CD4-positive, alpha-beta T cell treated with Interleukin-12 subunit alpha and Interleukin-12 subunit beta, for 1 hour (primary cell): ENCODE measurements at regions not wholly inside any gene's neighbourhood (a gene's known extent, or its start where the extent isn't known, plus 50 kb on each side); places are given as distances from the start of the nearest gene placed in this dataset.

Experiments used
- DNase-seq: peaks from one replicate; pipeline ENCODE4 v3.0.0-alpha.2; 2020

DNA sequence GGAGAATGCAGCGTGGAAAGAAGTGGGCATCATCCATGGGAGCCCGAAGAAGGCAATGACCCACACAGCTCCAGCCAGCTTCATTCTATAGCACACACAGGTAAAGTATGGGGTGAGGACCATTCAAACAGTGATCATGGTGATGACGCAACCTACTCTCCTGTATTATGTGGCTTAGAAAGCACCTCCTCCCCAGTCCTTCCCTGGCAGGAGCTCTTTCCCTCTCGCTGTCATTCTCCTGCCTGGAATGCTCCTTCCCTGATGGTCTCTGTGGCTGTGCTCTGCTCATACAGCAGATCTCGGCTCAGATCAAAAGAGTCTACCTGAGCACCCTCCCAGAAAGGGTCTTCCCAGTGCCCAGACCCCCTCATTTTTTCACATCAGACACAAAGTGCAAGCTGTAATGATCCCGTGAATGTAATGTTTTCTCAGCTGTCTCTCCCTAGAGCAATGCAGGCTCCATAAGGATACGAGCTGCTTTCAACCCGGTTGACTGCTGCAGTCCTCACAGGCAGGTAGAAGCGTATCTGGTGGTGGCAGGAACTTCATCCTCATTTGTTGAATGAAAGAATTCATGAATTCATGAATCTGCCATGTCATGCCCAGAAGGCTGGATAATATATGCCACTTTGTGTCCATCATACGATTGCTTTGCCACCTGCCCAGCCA is 248.8 kb downstream of the HS3ST3A1 start:
- DNase-seq, result no peak

DNA sequence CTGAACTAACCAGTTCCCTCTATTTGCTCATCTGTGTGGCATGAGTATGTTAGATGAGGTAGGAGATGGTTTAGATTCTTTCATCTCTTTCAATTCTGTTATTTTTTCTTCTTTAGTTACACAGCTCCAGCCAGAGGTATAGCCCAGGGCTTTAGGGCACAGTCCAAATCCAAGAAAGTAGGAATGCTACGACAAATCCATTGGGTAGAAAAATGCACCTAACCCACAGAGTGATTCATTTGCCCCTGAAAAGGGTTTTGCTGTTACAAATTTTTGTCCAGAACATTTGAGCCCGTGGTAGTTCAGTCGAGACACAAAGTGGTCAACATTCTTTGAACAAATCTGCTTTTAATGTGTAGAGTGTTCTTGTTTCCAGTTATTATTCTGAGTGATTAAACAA is 250.7 kb downstream of the HS3ST3A1 start:
- no peak for DNase-seq

DNA sequence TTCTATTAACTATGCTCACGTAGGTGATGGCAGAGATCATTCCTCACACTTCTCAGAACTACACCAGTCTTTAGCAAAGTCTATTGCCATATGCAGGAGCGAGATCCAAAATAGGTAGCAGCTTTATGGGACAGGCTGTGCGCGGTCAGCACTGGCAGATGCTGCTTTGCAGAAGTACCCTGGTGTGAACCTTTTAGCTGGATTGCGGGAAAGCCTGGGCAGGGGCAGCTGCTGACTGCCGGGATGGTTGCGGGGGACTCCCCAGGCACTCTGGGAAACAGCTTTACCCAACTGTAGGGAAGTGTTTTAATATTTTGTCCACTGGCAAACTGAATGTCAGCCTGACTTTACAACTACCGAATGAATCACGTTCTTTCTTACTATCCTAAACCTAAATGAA is 251.3 kb downstream of the HS3ST3A1 start:
- no peak for DNase-seq

DNA sequence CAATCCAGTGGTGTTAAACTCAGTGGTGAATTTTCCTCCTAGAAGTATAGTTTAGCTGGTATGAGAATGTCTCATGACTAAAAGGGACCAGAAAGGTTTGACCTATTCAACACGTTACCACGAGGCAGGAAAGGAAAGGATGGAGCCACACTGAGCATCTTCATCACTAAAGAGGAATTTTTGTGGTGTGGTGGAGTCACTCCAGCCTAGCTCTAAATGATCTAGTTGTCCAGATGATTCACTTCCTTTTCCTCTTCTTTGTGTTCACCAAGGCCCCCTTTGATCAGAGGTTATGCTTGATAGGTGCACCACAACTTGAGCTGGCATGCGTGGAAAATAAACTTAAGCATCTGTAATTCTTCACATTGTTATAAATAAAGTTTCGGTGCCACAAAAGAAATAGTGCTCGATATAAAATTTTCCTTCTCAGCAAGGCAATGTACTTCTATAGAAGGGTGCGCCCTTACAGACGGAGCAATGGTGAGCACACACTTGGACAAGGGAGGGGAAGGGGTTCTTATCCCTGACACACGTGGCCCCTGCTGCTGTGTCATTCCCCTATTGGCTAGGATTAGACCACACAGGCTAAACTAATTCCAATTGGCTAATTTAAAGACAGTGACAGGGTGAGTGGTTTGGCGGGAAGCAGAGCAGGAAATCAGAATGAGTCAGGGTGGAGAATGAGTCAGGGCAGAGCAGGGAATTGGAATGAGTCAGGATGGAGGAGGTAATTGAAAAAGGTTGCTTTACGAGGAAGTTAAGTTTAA is 254.6 kb downstream of the HS3ST3A1 start:
- DNase-seq, result no peak

DNA sequence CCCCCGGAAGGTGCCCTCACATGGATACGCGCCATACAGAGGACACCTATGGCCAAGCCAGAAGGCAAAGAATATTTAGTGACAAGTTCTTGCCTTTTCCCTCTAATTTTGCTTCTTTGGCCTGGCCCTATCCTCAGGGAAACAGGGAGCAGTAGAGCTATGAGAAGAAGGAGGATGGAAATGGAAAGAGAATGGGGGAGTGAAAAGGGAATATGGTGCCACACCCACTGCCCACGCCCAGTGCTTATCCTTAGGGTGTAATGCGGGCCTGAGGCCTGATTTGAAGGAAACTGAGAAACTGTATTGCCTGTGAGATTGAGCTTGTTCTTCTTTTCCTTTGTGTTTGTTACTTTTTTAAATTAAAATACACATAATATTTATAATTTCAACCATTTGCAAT is 255.1 kb downstream of the HS3ST3A1 start:
- DNase-seq, result no peak

DNA sequence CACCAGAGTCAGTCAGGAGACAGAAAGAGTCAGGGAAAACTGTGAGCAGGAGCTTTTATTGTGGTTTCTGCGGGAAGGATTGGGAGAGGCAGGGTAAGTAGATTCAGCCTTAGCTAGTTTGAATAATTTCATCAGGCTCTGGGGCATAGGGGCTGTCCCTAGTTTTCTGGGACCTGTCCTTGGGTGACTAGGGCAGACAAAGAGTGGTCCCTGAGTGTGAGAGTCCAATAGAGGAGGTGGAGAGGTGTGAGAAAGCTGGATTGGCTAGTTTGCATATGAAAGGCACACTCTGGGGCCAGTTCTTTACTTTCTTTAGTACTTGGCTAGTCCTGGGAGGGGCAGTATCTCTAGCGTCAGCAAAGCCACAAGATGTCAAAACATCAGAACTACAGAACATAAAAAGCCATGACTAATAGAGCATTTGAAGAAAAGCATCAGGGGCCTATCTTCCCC is 255.6 kb downstream of the HS3ST3A1 start:
- DNase-seq, result no peak

DNA sequence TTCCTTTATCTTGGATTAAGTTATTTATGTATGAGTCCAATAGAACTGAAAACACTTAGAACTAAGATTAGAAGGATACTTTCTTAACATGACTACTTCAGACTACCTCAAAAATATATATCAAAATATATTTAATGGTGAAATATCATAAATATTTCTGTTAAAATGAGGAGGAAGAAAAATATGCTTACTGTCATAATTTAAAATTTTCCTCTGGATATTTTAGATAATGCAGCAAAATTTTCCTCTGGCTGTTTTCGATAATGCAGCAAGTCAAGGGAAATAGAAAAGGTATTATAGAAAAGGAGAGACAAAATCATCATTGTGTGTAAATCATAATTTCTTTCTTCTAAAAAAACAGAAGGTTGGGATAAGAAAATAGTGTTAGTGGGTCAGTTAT is 263.3 kb downstream of the HS3ST3A1 start:
- no peak for DNase-seq

DNA sequence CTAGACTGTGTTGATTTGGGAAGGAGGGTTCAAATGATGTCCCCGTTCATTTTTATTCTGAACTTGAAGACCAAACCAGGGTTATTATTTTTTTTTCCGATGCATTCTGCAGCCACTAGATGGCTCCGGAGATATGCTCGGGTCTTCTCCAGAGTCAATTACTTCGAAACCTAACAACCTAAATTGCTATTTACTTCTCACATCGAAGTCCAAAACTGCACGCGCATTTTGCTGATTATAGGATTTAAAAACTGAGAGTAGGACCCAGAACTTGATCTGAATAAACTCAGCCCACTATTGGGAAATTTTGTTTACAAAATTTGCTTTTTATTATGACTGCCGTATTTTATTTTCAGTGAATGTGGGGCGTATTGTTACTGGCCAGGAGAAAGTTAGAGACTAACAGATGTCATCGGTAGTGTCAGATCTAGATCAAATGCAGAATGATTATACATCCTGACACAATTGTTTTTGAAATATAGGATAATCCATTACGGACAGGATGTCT is 263.8 kb downstream of the HS3ST3A1 start:
- DNase-seq, result peak; percentile 22

DNA sequence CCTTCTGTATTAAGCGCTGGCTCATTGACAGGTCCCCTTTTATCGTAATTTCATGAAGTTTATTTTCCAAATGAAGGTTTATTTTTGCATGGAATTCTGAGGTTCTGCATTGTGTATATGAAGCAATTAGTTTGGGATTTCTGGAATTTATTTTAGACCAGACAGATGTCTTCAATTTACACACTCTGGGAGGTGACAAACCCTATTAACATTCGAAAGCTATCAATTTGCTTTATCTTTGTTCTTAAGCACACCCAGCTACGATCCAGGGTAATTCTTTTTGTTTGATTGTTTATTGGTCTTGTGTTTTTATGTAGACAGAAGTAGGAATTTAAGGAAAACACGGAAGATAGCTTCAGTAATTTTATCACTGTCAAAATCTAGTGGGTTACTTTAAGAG is 264.6 kb downstream of the HS3ST3A1 start:
- DNase-seq, result no peak

DNA sequence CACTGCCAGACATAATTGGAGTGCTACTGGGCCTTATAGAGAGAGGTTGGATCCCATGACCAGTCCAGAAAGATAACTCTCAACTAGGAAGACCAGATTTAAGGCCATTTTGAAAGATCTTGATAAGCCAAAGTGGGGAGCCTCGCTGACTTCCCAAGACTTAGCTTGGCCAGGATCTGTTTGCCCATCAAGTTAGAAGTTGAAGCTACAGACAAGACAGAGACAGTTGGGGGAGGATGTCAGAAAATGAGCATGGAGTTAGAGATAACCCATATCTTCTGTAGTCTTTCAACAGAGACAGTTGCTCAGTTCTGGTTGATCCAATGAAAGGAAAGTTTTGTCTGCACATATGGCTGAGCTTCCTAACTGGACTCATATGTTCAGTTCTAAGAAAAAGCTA is 267.4 kb downstream of the HS3ST3A1 start:
- DNase-seq, result no peak

DNA sequence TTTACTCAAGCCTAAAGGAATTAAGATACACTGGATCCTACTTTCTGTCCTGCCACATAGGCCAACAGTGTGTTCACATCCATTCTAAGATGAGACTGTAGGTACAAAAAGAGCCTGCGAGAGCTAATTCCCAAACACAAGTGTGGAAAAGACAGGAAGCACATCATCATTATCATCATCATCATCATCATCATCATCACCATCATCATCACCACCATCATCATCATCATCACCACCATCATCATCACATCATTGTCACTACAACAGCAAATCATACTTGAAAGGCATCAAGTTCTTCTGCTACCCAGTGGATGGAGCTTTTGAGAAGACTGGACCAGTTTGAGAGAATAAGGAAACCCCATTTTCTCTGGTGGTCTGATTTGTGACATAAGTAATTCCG is 268.1 kb downstream of the HS3ST3A1 start:
- DNase-seq, result no peak

DNA sequence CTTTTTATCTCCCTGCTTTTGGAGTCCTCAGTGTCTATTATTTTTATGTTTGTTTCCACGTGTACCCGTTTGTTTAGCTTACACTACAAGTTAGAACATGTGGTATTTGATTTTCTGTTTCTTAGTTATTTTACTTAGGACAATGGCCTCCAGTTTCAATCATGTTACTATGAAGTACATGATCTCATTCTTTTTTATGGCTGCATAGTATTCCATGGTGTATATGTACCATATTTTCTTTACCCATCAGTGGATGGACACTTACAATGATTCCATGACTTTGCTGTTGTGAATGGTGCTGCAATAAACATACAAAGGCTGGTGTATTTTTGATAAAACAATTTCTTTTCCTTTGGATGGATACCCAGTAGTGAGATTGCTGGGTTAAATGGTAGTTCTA is 269.5 kb downstream of the HS3ST3A1 start:
- DNase-seq, result no peak

DNA sequence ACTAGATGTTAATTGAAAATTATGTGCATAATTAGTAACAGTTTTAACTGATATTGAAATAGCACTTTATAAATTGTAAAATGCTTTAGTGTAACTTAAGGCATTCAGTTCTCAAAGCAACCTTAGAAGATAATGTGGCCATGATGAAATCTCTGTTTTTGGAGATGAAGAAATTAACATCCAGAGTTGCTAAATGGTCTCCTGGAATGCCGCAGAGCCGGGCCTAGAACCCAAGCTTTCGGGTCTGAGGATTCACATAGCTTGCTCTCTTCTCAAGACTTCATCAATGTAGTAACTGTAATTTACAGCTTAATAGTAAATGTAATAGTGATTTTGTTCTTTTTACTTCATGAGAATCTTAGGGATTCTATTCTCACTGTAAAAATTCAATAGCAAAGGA is 272.3 kb downstream of the HS3ST3A1 start:
- DNase-seq, result no peak

DNA sequence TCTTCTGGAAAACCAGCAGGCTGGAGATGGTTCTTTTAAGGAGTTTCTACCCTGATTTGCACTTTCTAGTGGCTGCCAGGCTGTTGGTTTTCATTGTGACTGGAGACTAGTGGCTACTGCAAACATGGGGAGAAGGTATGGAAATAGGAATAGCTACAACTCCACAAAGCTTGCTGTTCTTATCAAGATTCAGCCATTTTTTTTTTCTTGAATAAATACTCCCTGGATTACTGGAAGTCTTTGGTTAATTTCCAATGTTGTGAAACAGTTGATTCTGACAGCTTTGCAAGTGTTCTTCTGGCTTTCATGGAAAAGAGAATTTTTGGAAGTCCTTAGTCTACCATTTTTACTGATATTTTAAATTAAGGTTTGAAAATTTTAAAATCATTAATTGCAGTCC is 277.7 kb downstream of the HS3ST3A1 start:
- DNase-seq, result no peak

DNA sequence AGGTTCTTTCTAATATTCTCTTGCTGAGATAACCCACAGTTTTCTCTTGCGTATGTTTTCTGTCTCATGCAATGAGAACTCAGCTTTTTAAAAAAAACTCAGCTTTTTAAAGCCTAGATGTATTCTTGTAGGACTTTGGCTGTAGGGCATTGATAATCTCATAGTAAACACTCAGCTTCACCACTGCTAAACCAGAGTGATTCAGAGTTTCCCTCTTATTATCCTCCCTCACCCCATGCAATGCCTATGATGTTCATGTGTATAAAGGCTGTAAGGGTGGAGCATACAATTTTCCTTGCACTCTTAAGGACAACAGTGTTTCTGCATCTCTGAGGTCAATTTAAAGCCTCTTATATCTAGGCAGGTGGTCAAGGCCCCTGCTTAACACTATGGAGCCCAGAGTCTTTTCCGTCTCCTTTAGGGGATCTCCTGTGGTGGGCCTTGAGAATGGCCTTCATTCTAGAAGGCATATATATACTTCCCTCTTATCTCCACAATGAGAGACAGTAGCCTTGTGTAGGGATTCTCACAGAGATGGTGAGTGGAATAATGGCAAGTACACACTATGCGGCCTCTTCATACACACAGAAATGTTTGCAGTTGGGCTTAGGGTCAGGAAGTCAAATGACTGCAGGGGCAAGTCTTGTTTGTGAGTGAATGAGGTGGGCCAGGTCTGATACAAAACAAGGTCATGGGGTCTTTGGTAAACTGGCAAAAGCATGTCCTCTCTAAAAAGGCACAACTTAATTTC is 279.6 kb downstream of the HS3ST3A1 start:
- DNase-seq, result no peak

DNA sequence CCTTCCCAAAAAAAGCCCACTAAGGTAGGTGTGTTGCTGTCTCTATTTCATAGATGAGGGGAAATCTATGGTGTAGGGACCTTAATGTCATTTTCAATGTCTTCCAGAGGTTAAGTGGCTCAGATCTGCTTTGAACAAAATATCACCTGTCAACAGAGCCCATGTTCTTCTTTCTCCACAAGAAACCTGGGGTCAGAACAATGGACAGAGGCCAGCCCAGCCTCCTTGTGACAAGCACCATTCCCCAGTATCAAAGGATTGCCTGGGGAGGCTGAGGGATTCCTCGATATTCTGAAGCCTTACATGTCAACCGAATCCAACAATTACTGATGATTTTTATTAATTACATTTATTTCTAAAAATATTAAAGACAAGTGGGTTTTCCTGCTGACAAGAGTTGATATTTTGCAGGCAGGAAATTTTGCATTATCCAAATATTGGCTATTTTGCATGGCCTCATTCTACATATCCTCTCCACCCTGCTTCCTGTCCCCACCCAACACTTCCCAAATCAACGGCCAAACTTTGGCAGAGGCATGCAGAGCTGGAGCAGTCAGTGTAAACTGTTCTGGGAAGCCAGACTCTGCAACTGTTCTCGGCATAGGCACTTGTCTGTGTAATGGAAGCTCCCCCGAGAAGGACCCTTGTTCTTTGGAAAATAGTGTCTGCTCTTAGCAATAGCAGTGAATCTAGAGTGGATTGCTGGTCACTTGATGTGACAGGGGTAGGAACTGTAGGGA is 281.5 kb downstream of the HS3ST3A1 start:
- no peak for DNase-seq

DNA sequence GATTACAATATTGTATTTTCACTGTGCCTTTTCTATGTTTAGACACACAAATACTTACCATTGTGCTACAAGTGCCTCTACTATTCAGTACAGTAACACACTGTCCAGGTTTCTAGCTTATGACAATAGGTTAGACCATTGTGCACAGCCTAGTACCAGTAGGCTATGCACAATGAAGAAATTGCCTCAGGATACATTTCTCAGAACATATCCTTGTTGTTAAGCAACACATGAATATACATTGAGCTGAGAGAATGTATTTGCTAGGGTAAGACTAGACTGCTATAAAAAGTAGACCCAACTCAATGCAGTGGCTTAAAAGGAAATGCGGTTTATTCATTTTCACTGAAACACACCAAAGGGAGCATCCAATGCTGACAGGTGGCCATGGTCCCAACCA is 285.1 kb downstream of the HS3ST3A1 start:
- DNase-seq, result no peak

DNA sequence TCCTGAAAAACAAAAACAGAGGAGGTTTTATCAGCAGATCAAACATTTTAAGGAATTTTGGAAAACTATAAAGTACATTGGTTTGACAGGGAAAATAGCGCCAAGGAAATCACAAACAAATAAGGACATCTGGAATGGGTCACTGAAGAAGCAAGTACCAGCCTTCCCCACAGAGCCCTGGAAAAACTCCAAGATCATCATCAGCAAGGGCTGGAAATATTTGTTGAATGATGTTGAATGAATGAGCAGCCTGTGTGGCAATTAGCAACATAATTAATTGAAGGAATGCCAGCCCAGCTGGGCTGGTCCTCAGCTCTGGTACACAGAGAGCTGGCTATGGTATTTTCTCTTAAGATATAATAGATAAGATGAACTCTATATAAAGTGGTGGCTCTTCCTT is 290.4 kb downstream of the HS3ST3A1 start:
- DNase-seq, result no peak

DNA sequence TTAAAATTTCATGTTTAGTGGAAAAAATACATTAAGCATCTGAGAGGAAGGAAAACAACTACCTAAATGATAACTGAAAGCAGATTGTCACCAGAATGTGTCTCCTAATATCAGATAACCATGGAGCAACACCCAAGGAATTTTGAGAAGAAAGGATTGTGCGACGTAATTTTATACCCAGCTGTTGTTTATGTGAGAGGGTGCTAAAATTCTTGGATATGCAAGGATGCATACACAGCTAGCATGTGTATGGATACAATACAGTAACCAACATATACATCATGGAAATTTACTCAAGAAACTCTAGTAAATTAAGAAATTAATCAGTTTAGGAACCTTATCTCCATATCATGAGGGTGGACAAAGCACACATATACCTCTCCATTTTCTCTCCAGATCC is 290.9 kb downstream of the HS3ST3A1 start:
- no peak for DNase-seq

DNA sequence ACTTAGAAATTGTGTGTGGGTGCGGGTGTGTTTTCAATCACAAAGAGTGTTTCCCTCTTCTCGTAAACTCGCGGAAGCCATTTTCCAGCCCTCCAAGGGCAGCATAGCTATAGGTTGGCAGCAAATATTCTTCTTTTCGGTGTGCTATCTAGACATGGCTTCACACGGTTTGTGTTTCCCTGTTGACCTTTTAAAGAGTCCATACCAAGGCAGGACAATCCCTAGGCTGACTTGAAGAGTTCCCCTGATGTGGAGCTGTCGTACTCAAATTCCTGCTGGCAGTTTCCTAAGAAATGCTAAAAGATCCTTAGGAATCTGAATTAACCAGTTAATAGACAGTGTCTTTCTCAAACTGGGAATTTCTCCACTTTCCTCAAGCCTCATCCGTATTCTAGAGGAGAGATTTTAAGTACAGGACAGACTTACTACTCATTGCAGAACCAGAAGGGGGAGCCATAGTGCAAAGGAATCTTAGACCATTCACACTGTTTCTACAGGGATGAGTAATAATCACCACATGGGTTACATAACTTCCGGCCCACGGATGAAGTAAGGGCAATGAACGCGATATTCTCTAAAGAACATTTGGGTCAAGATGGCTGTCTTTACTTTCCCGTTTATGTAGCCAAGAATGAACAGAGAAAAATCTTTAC is 288.6 kb upstream of the ELAC2 start:
- DNase-seq, result no peak

DNA sequence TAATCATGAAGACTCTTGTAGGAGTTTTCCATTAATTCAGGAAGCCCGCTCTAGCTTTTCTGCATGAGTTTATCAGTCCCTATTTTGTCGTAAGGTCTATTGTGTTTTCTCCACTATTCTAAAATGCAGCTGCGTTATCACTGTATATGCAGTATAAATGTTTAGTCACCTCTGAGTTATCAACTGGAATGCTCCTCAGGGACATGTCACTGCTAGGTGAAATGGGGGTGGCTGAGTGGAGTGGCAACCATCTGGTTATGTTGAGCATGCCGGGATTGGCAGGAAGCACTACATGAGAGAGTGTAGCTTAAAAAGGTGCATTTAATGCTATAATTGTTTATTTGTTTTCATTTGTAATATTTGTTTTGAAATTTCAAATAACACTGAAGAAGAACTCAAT is 285.2 kb upstream of the ELAC2 start:
- no peak for DNase-seq

DNA sequence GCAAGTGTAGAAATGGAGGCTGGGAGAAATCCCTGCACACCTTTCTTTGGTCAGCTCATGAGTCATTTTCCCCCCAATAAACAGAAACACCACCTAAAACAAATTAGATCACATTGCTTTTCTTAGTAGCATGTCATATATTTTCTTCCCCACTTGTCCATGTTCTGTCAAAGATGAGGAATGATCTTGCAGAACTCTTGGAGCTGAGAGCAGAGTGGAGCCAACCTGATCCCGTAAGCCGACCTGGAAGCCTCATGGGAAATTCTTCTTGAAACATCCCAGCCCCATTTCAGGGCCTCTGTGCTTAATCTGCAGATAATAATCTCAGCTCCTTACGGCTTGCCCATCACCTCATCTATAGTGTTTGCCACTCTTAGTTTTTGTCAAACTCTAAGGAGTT is 284.6 kb upstream of the ELAC2 start:
- no peak for DNase-seq

DNA sequence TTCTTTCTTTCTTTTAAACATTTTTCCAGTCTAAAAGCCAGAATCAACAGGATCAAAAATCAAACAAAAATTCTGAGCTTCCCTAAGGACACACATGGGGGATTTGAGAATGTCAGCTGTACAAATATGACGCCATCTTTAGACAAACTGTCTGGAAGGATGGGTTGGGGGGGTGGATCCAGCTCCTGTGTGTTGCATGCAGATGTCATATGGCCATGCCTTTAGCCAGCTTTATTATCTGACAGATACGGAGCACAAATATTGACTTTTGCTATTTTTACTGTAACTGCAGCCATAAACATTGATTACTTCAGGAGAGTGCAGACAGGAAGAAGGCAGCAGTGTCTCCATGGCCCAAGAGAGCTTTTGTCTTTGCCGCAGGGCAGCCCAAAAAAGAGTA is 279.4 kb upstream of the ELAC2 start:
- DNase-seq, result no peak
